Motor neuron (in vitro differentiated cells): ENCODE measurements at regions not wholly inside any gene's neighbourhood (a gene's known extent, or its start where the extent isn't known, plus 50 kb on each side); places are given as distances from the start of the nearest gene placed in this dataset.
A peak's percentile ranks its signal among the peaks of the same experiment; 100 is the strongest.

Experiments
- ATAC-seq, 8 experiments: fragments of 200-7000 bp; cut with Tn5 transposase; replicated peaks in 6 of 8; 2 replicates each; pipeline ENCODE4 v1.8.0; 2021; ENCODE audit warnings: mild to moderate bottlenecking in 8 of 8, moderate library complexity in 8 of 8
- H3K27ac ChIP-seq, 2 donors: fragments of 250-450 bp; sonication (Bioruptor Pico); 2 replicates each; pipeline ENCODE4 v1.9.0; 2021; ENCODE audit warnings: antibody characterized with exemption in 2 of 2, mild to moderate bottlenecking in 2 of 2, moderate library complexity in 1 of 2
- H3K4me1 ChIP-seq, 2 donors: fragments of 250-450 bp; sonication (Bioruptor Pico); replicated peaks in 1 of 2; 2 replicates each; pipeline ENCODE4 v1.6.1; 2021; ENCODE audit warnings: antibody characterized with exemption in 2 of 2, mild to moderate bottlenecking in 2 of 2, moderate library complexity in 1 of 2
- H3K4me3 ChIP-seq, 5 donors: fragments of 250-450 bp; sonication (Bioruptor Pico); 2 replicates each; pipeline ENCODE4 v1.9.0; 2021; ENCODE audit warnings: antibody characterized with exemption in 5 of 5, mild to moderate bottlenecking in 5 of 5, moderate library complexity in 4 of 5
- WGBS, 10 experiments: fragments of 450-650 bp; shearing (Covaris generic); methylation state at CpG; one replicate each; pipeline ENCODE4 v1.0.0; 2022; 5-methylcytosine and 5-hydroxymethylcytosine counted together
- in situ Hi-C, 9 experiments: fragments of 400-800 bp; cut with MboI; loops; one replicate each; pipeline ENCODE4 v1.15.0; 2021; ENCODE audit warnings: low sequenced_read_pairs in 9 of 9, low pct_unique_long_range_greater_than_20kb in 2 of 9; ENCODE audit not compliant: unreplicated experiment in 9 of 9

DNA sequence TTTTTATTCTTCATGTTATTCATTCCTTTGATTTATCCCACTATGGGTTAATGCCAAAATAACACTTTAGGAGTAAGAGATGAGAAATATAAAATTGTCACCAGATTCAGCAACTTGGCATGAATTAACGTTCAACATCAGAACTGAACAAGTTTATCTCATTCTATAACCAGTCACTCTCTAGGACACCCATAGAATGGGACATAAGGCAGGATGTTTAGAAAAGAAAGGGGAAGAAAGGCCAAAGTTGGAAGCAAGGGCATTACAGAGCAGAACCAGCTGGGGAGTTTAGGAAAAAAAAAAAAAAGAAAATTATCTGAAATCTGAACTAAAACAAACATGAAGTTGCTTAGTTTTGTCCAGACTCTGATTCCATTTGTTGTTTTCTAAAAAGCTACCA is 211.0 kb downstream of the PMAIP1 start:
- H3K4me1 ChIP-seq, result no peaks in the 10 kb centered on the region
- no peak for ATAC-seq
- WGBS, 10 experiments, result 0 to 86% (median 76%) methylated on average over 1 of the region's 1 CpG
- in situ Hi-C loops, result no loop called here
- no peak overlapping the region for H3K4me3 ChIP-seq
- no peak overlapping the region for H3K27ac ChIP-seq

DNA sequence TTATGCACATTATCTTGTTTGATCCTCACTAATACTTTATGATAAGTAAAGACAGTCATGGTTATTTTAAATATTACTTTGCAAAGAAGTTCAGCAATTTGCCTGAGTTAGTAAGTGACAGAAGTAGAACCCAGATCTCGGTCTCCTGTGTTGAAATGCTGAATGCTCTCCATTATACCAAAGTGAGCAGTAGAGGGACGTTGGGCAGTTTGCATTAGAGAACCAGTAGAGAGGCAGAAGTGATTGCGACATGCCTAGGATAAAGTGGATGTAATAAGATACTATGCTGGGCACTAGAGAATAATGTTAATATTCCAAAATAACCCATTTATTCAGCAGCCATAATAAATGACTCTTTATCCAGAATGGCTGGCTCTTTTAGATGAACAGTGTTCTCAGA is 201.0 kb downstream of the PMAIP1 start:
- Histone ChIP-seq H3K27ac (no peak overlapping the region), H3K4me3 (no peak overlapping the region), H3K4me1 (peaks cover 0 to 4% of the 10 kb centered on the region in 2 donors)
- WGBS, 10 experiments, result 17 to 100% (median 81%) methylated on average over 1 to 3 of the region's 3 CpGs; no CpG with 5 or more reads in 2 of the 10 experiments
- peak in 1 of 8 experiments; percentile 79 for ATAC-seq
- in situ Hi-C loops, result no loop called here

- H3K27ac ChIP-seq, result no peak overlapping the region
- peaks cover 0 to 4% of the 10 kb centered on the region in 2 donors for H3K4me1 ChIP-seq
- ATAC-seq, result no peak
- no peak overlapping the region for H3K4me3 ChIP-seq
- in situ Hi-C loops, result no loop called here
- 50 to 100% (median 85%) methylated on average over 1 to 2 of the region's 2 CpGs for WGBS, 10 experiments
These were observed 199.9 kb downstream of the PMAIP1 start for GRCh38 chr18:60099709-60100108.

- ATAC-seq, result peak in 3 of 8 experiments; percentile 46 to 95 (median 93)
- WGBS, 10 experiments, result 8 to 80% (median 71%) methylated on average over 1 of the region's 1 CpG; no CpG with 5 or more reads in 3 of the 10 experiments
- Histone ChIP-seq H3K4me3 (no peak overlapping the region), H3K4me1 (peaks cover 0 to 4% of the 10 kb centered on the region in 2 donors), H3K27ac (no peak overlapping the region)
- in situ Hi-C loops, result no loop called here
These were observed 196.6 kb downstream of the PMAIP1 start for GRCh38 chr18:60096428-60096827.

DNA sequence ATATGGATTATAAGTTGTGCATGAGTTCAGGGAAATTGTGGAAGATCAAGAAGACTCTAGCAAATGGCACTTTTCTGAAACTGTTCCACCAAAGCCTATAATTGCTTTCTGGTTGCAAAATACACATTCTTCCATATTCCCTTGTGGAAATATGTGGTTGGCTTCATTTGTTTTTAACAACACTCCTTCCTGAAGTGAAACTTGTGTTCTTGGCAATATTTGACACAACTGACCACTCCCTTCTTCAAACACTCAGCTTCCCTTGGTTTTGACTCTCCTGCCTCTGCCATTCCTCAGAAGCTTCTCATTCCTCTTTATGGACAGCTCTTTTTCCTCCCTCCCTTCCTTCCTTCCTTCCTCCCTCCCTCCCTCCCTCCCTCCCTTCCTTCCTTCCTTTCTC is 192.3 kb downstream of the PMAIP1 start:
- H3K27ac ChIP-seq, result no peak overlapping the region
- peak in 2 of 8 experiments; percentile 69 to 80 for ATAC-seq
- no peaks in the 10 kb centered on the region for H3K4me1 ChIP-seq
- no peak overlapping the region for H3K4me3 ChIP-seq
- in situ Hi-C loops, result no loop called here

DNA sequence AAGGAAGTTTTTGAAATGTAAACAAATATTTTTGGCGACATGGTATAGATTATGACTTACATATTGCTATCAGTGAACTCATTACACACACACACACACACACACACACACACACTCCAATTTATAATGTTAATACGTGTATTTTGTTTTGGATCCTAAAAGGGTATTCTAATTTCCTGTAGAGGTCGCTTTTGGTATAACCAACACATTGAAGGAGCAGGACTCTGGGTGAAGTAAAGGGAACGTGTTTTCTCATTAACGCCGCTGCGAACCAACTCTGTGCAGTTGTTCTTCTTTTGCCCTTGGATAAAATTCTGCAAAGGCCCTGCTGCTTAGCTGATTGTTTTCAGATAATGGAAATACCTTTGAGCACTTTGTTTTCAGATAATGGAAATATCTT is 190.4 kb downstream of the PMAIP1 start:
- 23 to 76% (median 54%) methylated on average over 1 to 7 of the region's 7 CpGs for WGBS, 10 experiments
- Histone ChIP-seq H3K27ac (no peak overlapping the region), H3K4me3 (no peak overlapping the region), H3K4me1 (no peaks in the 10 kb centered on the region)
- no peak for ATAC-seq
- in situ Hi-C loops, result no loop called here

DNA sequence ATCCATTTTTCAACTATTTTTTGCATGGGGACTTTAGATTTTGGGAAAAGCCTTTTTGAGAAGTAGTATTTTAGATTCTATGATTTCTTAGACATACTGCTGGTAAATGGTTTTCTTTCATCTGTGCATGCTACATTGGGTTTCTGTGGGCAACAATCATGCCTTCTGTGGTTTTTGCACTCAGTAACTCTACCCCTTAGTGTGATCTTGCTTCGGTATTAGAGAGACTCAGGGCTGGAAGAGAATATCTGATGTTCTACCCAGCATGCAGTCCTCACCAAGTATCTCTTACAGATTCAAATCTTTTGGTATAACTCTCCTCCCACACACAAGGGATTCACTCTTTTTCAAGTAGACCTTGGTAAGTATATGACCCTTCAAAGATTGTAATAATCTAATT is 183.0 kb downstream of the PMAIP1 start:
- ATAC-seq, result no peak
- H3K4me1 ChIP-seq, result no peaks in the 10 kb centered on the region
- no peak overlapping the region for H3K27ac ChIP-seq
- 8 to 67% (median 57%) methylated on average over 1 of the region's 1 CpG; no CpG with 5 or more reads in 3 of the 10 experiments for WGBS, 10 experiments
- in situ Hi-C loops, result no loop called here
- no peak overlapping the region for H3K4me3 ChIP-seq

- no peak overlapping the region for H3K27ac ChIP-seq
- in situ Hi-C loops, result no loop called here
- no peaks in the 10 kb centered on the region for H3K4me1 ChIP-seq
- ATAC-seq, result no peak
- 23 to 100% (median 70%) methylated on average over 1 to 2 of the region's 2 CpGs for WGBS, 10 experiments
- H3K4me3 ChIP-seq, result no peak overlapping the region
These were observed 182.5 kb downstream of the PMAIP1 start for GRCh38 chr18:60082282-60082681.

DNA sequence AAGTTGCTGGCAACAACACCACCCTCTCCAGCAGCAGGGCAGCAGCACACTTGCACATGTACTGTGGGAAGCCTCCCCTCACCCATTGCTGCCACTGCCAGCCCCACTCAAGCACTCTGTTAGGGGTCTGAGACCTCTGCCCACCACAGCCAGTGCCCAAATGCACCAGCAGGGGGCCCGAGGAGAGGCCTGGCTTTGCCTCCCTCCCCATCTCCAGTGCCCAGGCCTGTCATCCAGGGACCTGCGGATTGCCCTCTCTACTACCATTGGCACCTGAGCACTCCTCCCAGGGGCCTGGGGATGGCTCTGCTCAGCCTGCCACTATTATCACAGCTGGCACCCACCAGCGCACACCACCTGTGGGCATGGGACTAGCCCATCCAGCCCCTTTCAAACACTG is 175.7 kb downstream of the PMAIP1 start:
- WGBS, 10 experiments, result 80 to 100% (median 100%) methylated on average over 1 of the region's 3 CpGs; no CpG with 5 or more reads in 7 of the 10 experiments
- no peaks in the 10 kb centered on the region for H3K4me1 ChIP-seq
- in situ Hi-C loops, result no loop called here
- H3K4me3 ChIP-seq, result no peak overlapping the region
- H3K27ac ChIP-seq, result no peak overlapping the region
- no peak for ATAC-seq

GRCh38 chr18:60070631-60071030 is 170.8 kb downstream of the PMAIP1 start:
- in situ Hi-C loops, result no loop called here
- peaks cover 6 to 16% of the 10 kb centered on the region in 2 donors for H3K4me1 ChIP-seq
- 29 to 100% (median 50%) methylated on average over 1 to 3 of the region's 3 CpGs; no CpG with 5 or more reads in 1 of the 10 experiments for WGBS, 10 experiments
- H3K27ac ChIP-seq, result no peak overlapping the region
- H3K4me3 ChIP-seq, result no peak overlapping the region
- ATAC-seq, result no peak

- WGBS, 10 experiments, result 0 to 100% (median 80%) methylated on average over 1 to 2 of the region's 2 CpGs; no CpG with 5 or more reads in 1 of the 10 experiments
- no peak overlapping the region for H3K27ac ChIP-seq
- H3K4me1 ChIP-seq, result peaks cover 6 to 16% of the 10 kb centered on the region in 2 donors
- in situ Hi-C loops, result no loop called here
- H3K4me3 ChIP-seq, result no peak overlapping the region
- ATAC-seq, result no peak
These were observed 169.3 kb downstream of the PMAIP1 start for GRCh38 chr18:60069145-60069544.

DNA sequence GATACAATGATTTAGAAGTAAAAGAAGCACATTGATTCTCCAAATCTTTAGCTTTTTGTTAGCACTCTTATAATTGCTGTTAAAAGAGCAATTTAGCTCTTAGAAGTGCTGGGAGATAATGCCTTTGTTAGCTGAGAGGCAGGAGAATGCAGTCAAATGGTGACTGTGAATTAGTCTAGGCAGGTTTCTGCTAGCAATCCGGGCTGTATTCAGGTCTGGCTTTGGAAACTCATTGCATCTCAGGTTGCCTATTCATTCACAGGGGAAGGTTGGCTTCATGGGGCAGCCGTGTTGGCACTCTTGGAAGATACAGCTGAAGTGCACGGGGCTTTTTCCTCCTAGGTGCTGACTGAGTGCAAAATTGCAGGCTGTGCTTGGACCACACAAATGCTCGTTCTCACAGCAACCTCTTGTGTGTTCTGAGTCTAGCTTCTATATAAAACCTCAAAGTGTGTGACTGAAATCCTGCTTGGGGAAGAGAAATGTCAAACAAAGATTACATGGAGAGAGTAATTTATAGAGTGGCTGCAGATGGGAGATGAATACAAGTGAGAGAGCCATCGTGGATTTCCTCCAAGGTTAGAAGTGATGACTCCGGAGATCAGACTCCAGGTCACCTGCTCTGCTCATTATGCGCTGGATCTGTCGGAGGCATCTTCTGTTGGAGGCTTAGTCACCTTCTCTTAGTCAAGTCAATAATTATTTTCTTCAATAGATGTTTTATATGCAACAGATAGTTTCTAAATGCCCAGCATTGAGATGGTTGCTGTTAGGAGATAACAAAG is 167.8 kb downstream of the PMAIP1 start:
- peak in 5 of 8 experiments; percentile 83 to 94 (median 91) for ATAC-seq

GRCh38 chr18:60066219-60066975 is 166.6 kb downstream of the PMAIP1 start:
- H3K4me1 ChIP-seq, result peaks cover 6 to 16% of the 10 kb centered on the region in 2 donors
- H3K4me3 ChIP-seq, result no peak overlapping the region
- peak in 3 of 8 experiments; percentile 20 to 31 (median 25) for ATAC-seq
- 45 to 93% (median 63%) methylated on average over 1 to 8 of the region's 8 CpGs for WGBS, 10 experiments
- no peak overlapping the region for H3K27ac ChIP-seq
- in situ Hi-C loops, result no loop called here

More for the DNA sequence above, 167.8 kb downstream of the PMAIP1 start:
- H3K4me1 ChIP-seq, result peaks cover 6 to 16% of the 10 kb centered on the region in 2 donors
- in situ Hi-C loops, result no loop called here
- WGBS, 10 experiments, result 13 to 68% (median 48%) methylated on average over 3 to 8 of the region's 8 CpGs; no CpG with 5 or more reads in 3 of the 10 experiments
- H3K4me3 ChIP-seq, result no peak overlapping the region
- peak overlapping the region in 1 of 2 donors; percentile 11 for H3K27ac ChIP-seq
